CMK (cell line): ENCODE measurements at regions not wholly inside any gene's neighbourhood (a gene's known extent, or its start where the extent isn't known, plus 50 kb on each side); places are given as distances from the start of the nearest gene placed in this dataset.
"Not testable (repeated sequence)": the region's sequence is repeated elsewhere in the genome, so short reads cannot be mapped to it uniquely, and the experiment has no call there.

ENCODE experiments used
- DNase-seq: peaks from one replicate; pipeline ENCODE4 v3.0.0-alpha.2; 2010; ENCODE audit warnings: low read depth

DNA sequence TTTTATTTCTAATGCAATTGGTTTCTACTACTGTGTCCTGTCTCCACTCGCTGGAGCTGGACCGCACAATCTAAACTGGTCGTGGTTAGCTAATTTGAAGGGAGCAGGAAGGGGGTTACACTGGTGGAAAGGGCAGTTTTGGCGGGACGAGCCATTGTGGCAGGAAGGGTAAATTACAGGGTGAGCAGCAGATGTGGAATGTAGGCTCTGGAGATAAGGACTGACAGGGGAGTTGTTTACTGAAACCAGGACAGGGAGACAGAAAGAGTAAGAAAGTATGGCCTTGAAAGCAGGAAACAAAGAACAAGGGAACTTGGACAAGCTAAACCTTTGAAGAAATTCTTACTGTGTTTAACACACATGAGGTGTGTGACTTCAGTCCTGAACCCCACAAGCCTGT is 147.8 kb downstream of the ATXN7L3B start:
- DNase-seq = no peak

- no peak for DNase-seq
Measured at GRCh38 chr12:74689071-74689655, 151.5 kb downstream of the ATXN7L3B start.

DNA sequence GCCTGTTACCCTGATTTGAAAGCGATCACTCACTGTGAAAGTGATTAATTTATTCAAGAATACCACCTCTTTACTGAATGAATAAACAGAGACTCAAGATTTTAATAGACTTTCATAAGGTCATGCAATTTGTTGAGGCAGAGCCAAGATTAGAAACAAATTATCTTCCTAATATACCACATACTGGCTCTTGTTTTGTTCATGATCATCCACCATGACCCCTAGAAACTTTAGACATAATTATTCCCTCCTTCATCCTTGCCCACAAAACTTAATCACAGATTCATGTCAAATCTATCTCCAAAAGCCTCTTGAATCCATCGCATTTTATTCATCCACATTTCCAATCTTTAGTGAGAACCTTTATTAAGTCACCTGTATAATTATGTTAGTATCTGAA is 152.3 kb downstream of the ATXN7L3B start:
- no peak for DNase-seq

- no peak for DNase-seq
Measured at GRCh38 chr12:74719447-74719846, 181.8 kb downstream of the ATXN7L3B start.

GRCh38 chr12:74722709-74723108 is 185.1 kb downstream of the ATXN7L3B start:
- DNase-seq = no peak

GRCh38 chr12:74725154-74725553 is 187.5 kb downstream of the ATXN7L3B start:
- no peak for DNase-seq

DNA sequence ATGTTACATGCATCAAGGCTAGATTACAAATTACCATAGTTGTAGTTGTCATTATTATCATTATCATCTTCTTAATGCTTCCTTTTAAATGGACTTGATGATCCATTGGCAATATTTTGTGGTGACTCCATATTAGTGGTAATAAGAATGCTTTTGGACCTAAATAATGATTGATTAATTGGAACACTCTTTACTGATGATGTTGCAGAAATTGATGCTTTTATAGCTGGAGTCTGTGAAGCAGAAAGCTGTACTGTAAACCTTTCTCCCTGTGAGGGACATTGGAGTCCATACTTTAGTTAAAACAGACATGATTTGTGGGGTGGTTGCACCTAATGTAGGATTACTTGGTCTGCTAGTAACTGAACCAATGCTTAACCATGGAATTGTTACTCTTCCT is 190.4 kb downstream of the ATXN7L3B start:
- DNase-seq = no peak

DNA sequence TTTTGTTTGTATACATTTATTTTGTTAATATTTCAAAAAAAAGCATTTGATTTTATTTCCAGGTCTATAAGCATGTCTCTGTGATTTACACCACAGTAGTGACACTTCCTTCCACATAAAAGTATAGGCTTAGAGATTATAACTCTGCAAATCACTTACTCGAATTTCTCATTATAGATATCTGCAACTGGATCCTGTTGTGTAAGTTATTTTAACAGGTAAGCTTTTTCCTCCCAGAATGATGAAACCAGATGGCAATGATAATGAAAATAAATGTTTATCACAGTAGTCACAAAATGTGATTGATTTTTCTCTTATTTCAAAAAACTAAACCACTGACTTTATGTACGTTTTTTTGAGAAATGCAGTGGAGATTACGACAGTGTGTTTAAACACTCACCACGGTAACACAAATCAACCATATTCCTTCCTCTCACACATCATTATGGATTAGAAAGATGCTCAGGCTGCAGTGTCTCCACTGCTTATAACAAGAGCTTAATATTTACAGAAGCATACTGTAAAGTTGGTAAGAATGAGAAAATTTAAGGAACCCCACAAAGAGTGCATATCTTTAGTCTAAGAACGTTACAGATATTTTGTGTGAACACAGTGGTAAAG is 194.6 kb downstream of the ATXN7L3B start:
- DNase-seq = no peak

- peak; percentile 76 for DNase-seq
Measured at GRCh38 chr12:74732826-74733225, 195.2 kb downstream of the ATXN7L3B start.

GRCh38 chr12:74741112-74741511 is 203.5 kb downstream of the ATXN7L3B start:
- DNase-seq = no peak

GRCh38 chr12:74747305-74747704 is 209.7 kb downstream of the ATXN7L3B start:
- DNase-seq = no peak

DNA sequence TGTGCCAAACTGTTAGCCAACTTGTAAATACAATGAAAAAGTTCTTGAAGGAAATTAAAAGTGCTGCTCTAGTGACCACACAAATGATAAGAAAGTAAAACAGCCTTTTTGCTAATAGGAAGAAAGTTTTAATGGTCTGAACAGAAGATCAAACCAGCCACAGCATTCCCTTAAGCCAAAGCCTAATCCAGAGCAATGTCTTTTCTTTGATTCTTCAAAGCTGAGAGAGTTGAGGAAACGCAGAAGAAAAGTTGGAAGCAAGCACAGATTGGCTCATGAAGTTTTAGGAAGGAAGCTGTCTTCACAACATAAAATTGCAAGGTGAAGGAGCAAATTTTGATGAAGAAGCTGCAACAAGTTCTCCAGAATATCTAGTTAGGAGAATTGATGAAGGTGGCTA is 213.8 kb downstream of the ATXN7L3B start:
- no peak for DNase-seq

GRCh38 chr12:74752215-74752614 is 214.6 kb downstream of the ATXN7L3B start:
- DNase-seq = no peak

DNA sequence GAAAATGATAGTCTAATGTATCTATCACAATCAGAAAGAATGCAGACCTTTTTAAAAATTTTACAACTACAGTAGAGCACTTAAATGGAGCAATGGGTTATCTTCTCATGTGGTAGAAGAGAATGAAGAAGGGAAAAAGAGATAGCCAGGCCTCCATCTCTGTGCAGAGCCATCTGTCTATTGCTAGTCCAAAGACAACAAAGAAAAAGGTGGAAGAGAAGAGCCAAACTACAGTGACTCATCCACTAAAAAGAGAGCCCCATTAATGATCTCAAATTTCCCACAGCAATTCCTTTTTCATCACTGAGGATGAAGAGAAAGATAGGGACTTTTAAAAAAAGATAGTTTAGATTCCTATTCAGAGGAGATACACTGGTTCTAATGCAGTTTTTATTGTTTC is 232.9 kb downstream of the ATXN7L3B start:
- DNase-seq = no peak

- DNase-seq = no peak
Measured at GRCh38 chr12:74775276-74775675, 237.6 kb downstream of the ATXN7L3B start.

- DNase-seq = no peak
Measured at GRCh38 chr12:74776378-74776777, 238.7 kb downstream of the ATXN7L3B start.

- DNase-seq = no peak
Measured at GRCh38 chr12:74780182-74780849, 242.7 kb downstream of the ATXN7L3B start.

- not testable (repeated sequence) for DNase-seq
Measured at GRCh38 chr12:74780850-74781241, 243.2 kb downstream of the ATXN7L3B start.

DNA sequence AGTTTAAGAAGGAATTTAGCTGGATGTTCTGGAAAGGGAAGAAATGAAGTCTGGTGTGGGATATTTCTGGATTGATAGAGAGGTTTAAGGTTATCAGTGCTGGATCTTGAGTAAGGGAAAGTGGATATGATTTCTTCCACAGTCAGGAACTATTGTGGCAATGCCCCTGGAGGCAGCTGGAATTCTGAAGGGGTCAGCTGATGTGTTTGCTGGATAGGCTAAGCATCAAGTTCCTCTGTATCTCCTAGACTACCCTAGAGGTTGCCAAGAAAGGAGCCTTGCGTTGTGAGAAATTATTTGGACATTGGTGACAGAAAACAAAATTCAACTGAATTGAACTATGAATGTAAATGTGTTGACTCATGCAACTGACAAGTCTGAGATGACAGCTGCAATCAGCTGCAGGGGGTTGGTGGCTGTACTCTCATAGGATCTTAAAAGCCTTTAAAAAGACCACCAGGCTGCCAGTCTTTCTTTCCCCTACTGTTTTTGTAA is 244.4 kb downstream of the ATXN7L3B start:
- no peak for DNase-seq

- DNase-seq = no peak
Measured at GRCh38 chr12:74790931-74791330, 253.3 kb downstream of the ATXN7L3B start.

GRCh38 chr12:74791365-74791764 is 253.7 kb downstream of the ATXN7L3B start:
- DNase-seq = no peak

DNA sequence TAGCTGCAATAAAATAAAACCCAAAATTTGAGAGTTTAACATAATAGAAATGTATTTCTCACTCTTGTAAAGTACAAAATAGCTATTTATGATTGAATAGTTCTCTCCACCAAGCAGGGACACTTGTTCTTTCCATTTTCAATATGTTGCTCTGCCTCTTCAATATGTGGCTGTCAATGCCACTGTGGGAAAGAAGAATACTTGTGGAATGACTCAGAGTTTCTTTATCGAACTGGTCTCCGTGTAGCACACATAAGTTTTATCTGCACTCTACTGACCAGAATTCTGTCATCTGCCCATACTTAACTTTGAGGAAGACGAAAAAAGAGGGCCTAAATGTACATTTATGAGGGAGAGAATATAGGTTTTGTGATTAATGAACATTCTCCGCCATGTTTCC is 256.9 kb downstream of the ATXN7L3B start:
- DNase-seq = no peak

DNA sequence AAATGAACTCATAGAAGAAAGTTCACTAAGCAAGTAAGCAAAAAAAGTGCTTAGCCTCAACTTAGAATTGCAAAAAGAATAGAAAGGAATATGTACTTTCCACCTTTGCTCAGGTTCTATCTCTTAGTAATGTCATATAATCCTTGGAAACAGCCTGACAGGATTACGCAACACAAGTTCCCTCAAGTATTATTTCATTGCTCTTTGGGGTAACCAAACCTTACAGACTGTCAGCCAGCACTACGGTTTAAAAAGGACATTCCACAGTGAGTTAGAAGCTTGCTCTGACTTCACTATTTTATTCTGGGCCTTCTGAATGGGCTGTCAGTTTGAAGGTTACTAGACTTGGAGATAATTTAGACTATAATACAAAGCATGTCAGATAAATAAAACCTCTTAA is 264.0 kb downstream of the ATXN7L3B start:
- no peak for DNase-seq
